Astrocyte of the spinal cord (primary cell): ENCODE measurements at regions not wholly inside any gene's neighbourhood (a gene's known extent, or its start where the extent isn't known, plus 50 kb on each side); places are given as distances from the start of the nearest gene placed in this dataset.

Experiments used
- DNase-seq: peaks from one replicate; pipeline ENCODE4 v3.0.0; 2011; ENCODE audit warnings: low read depth, low spot score
- H3K4me3 ChIP-seq: 2 replicates; pipeline ENCODE4 v1.5.1; 2011; ENCODE audit warnings: low read depth, mild to moderate bottlenecking, low read length, moderate library complexity
- in situ Hi-C: cut with HindIII; loops from 2 replicates; pipeline ENCODE4 v1.10.0; 2017; ENCODE audit warnings: low sequenced_read_pairs
- TF ChIP-seq, protein P1 (sequence below): IDR thresholded peaks from 2 replicates; pipeline ENCODE4 v1.5.1; 2012; ENCODE audit warnings: low read depth, mild to moderate bottlenecking, low read length, inconsistent platforms

DNA sequence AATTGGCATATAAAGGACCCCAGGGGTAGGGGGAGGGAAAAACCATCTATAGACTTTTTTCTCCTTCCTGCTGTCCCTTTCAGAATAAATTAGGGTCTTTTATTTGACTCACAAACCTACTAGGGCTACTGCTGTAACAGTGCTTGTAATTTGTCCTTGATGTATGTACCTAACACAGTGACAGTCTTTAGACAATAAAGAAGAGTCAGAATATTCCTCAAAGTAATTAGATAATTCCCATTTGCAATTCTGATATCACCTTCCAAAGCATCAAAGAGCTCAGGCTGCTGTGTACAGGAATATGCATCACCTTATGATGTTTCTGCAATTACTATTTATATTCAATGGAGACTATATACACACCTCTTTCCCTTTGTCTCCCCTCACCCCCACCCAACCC is 161.7 kb downstream of the MREG start:
- in situ Hi-C loops = no loop called here
- TF ChIP-seq, protein P1, sequence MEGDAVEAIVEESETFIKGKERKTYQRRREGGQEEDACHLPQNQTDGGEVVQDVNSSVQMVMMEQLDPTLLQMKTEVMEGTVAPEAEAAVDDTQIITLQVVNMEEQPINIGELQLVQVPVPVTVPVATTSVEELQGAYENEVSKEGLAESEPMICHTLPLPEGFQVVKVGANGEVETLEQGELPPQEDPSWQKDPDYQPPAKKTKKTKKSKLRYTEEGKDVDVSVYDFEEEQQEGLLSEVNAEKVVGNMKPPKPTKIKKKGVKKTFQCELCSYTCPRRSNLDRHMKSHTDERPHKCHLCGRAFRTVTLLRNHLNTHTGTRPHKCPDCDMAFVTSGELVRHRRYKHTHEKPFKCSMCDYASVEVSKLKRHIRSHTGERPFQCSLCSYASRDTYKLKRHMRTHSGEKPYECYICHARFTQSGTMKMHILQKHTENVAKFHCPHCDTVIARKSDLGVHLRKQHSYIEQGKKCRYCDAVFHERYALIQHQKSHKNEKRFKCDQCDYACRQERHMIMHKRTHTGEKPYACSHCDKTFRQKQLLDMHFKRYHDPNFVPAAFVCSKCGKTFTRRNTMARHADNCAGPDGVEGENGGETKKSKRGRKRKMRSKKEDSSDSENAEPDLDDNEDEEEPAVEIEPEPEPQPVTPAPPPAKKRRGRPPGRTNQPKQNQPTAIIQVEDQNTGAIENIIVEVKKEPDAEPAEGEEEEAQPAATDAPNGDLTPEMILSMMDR = no peak
- no peak overlapping the region for H3K4me3 ChIP-seq
- no peak for DNase-seq

DNA sequence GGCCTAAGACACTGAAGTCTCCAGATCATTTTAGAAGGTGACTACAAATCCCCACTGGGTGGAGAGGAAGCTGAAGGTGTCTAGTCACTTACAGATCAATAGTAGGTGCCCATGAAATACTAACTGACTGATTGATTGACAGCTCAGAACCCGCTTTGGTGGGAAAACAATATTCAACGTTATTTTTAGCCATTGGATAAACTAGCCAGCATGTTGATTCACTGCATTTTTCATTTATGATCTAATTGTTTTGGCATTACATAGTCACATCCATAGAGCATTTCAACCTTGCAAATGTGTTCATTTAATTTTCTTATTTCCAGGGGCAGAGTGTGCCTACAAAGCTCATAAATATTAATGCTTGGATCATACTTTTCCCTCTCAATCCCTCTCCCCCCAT is 162.3 kb downstream of the MREG start:
- TF ChIP-seq, protein P1 = no peak
- in situ Hi-C loops = no loop called here
- DNase-seq = peak; percentile 62
- no peak overlapping the region for H3K4me3 ChIP-seq

DNA sequence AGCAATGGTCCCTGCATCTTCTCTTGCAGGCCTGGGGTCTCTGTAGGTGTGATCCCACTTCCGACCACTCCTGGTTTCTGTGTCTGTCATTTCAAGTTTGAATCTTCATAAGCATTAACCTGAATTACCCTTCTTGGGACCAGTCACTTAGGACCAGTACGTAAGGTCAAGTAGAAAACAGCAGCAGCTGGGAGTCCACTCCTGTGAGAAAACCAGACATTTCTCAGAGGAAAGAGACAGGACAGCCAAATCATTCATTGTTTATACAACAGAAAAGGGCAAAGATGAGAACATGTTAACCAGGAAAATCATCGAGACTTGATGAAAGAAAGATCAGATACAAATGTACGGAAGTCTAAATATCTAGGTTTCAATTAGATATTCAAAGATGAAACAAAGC is 163.0 kb downstream of the MREG start:
- TF ChIP-seq, protein P1 = no peak
- in situ Hi-C loops = no loop called here
- no peak overlapping the region for H3K4me3 ChIP-seq
- DNase-seq = no peak

DNA sequence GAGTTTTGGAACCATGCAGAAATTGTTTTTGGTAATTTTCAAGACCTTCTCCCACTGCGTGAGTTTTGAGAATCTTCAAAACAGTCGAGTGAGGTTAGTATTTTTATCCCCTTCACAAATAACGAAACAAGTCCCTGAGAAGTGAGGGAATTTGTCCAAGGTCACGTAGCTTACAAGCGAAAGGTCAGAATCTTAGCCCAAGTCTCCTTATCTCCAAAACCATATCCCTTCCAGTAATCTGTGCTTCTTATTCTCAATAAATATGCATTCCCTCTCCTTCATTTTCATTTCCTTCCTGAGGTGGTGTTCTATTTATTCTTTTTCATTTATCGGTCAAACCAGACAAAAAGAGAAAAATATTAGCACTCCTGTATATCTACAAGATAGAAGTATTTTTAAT is 163.6 kb downstream of the MREG start:
- TF ChIP-seq, protein P1 = no peak
- H3K4me3 ChIP-seq = no peak overlapping the region
- in situ Hi-C loops = no loop called here
- no peak for DNase-seq

DNA sequence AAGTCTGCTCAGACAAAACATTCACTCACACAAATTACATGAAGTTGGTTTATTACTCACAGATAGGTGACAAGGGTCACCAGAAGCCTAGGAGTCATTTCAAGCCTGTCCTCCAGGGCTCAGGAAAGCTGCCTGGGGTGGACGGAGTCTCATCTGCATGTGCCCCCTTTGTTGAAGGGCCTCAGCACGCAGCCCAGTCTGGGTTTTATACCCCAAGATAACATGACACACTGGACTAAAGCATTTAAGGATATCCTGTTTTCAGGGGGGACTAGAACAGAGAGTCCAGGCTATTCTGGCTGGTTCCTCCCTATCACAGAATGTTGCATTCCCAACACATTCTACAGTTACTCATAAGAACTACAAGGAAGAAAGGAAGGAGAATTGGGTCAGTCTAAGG is 164.7 kb downstream of the MREG start:
- no peak for DNase-seq
- no peak overlapping the region for H3K4me3 ChIP-seq
- TF ChIP-seq, protein P1 = no peak
- in situ Hi-C loops = no loop called here

DNA sequence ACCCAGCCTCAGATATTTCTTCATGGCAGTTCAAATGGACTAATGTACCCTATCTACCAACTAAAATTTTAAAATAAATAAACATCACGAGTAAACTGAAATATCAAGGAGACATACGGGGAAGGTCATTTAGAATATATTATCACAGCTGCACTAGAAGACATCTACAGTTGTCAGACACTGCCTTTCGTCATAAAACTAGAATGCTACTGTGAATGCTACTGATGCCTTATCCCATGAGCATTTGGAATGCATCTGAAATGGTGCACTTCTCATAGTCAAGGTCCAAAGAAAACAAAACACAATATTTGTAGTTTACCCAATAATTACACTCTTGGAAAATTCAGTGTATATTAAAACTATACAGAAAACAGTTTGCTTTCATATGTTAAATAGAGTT is 165.2 kb downstream of the MREG start:
- TF ChIP-seq, protein P1 = no peak
- in situ Hi-C loops = no loop called here
- DNase-seq = no peak
- H3K4me3 ChIP-seq = no peak overlapping the region

DNA sequence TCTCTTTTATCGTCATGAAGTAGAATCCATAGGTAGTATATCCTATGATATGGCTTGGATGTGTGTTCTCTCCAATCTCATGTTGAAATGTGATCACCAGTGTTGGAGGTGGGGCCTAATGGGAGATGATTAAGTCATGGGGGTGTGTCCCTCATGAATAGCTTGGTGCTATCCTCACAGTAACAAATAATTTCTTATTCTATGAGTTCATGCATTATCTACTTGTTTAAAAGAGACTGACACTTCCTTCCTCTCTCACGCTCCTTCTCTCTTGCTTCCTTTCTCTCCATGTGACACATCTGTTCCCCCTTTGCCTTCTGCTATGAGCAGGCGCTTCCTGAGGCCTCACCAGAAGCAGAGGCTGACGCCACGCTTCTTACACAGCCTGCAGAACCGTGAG is 165.6 kb downstream of the MREG start:
- in situ Hi-C loops = no loop called here
- no peak for DNase-seq
- TF ChIP-seq, protein P1 = no peak
- H3K4me3 ChIP-seq = no peak overlapping the region
